ENCODE measurements at regions not wholly inside any gene's neighbourhood (a gene's known extent, or its start where the extent isn't known, plus 50 kb on each side); places are given as distances from the start of the nearest gene placed in this dataset.
"Not testable (repeated sequence)": the region's sequence is repeated elsewhere in the genome, so short reads cannot be mapped to it uniquely, and the experiment has no call there.

GRCh38 chr3:177249203-177249602 is 51.9 kb upstream of the TBL1XR1 start:
- no peak for DNase-seq (ENCODE audit: low spot score)

GRCh38 chr3:177250151-177250550 is 52.9 kb upstream of the TBL1XR1 start:
- DNase-seq (ENCODE audit: low spot score) = no peak

GRCh38 chr3:177251755-177252154 is 54.5 kb upstream of the TBL1XR1 start:
- no peak for DNase-seq (ENCODE audit: low spot score)

- DNase-seq (ENCODE audit: low spot score) = no peak
These were observed 59.7 kb upstream of the TBL1XR1 start for GRCh38 chr3:177257006-177257405.

DNA sequence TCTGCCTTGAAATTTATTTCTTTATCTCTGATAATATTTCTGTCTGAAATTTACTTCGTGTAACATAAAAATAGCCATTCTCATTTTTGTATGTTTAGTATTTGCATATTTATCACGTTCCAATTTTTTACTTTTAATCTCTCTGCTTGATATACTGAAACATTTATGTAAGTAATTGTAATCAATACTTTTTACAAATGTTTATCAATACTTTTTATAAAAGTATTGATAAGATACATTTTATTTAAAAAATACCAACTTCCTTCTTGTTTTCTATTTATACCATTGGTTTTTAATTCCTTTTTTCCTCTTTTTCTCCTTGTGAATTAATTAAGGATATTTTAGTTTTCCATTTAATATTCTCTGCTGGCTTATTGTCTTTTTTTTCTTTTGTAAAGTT is 60.3 kb upstream of the TBL1XR1 start:
- DNase-seq (ENCODE audit: low spot score) = no peak

GRCh38 chr3:177262396-177262795 is 65.1 kb upstream of the TBL1XR1 start:
- no peak for DNase-seq (ENCODE audit: low spot score)

- no peak for DNase-seq (ENCODE audit: low spot score)
These were observed 66.5 kb upstream of the TBL1XR1 start for GRCh38 chr3:177263615-177264368.

- DNase-seq (ENCODE audit: low spot score) = not testable (repeated sequence)
These were observed 74.7 kb upstream of the TBL1XR1 start for GRCh38 chr3:177271811-177272501.

GRCh38 chr3:177278016-177278415 is 80.7 kb upstream of the TBL1XR1 start:
- no peak for DNase-seq (ENCODE audit: low spot score)

- DNase-seq (ENCODE audit: low spot score) = no peak
These were observed 82.0 kb upstream of the TBL1XR1 start for GRCh38 chr3:177279118-177279815.

GRCh38 chr3:177281292-177282118 is 84.2 kb upstream of the TBL1XR1 start:
- DNase-seq (ENCODE audit: low spot score) = peak; percentile 22

- peak; percentile 51 for DNase-seq (ENCODE audit: low spot score)
These were observed 84.9 kb upstream of the TBL1XR1 start for GRCh38 chr3:177282119-177282655.

- DNase-seq (ENCODE audit: low spot score) = no peak
These were observed 86.7 kb upstream of the TBL1XR1 start for GRCh38 chr3:177283983-177284382.

- no peak for DNase-seq (ENCODE audit: low spot score)
These were observed 87.2 kb upstream of the TBL1XR1 start for GRCh38 chr3:177284383-177284881.

DNA sequence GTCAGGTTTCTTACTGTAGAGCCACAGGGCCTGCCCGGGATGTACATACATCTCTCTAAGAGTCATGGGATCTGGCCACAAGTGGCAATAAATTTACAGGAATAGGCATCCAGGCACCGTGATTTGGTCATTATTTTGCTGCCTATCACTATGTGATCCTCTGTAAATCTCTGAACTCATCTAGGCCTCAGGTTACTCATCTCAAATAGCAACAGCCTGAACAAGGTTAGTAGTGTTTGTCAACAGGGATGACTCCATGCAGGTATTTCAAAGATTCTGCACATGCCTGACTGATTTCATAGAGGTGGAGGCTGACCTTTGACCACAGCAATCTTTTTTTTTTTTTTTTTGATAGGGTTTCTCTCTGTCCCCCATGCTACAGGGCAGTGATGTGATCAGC is 88.8 kb upstream of the TBL1XR1 start:
- no peak for DNase-seq (ENCODE audit: low spot score)

GRCh38 chr3:177287231-177287630 is 89.9 kb upstream of the TBL1XR1 start:
- no peak for DNase-seq (ENCODE audit: low spot score)

DNA sequence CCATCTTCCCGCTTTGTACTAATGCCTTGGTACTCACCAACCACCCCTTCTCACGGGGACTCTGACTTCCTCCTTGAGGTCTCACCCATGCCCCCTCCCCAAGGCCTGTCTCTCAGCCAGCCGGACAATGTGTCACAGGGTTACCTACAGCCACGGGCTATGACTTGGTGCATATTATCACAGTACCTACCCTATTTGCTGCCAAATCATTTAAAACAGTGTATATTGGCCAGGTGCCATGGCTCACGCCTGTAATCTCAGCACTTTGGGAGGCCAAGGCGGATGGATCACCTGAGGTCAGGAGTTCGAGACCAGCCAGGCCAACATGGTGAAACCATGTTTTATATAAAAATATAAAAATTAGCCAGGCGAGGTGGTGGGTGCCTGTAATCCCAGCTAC is 93.4 kb upstream of the TBL1XR1 start:
- DNase-seq (ENCODE audit: low spot score) = no peak

DNA sequence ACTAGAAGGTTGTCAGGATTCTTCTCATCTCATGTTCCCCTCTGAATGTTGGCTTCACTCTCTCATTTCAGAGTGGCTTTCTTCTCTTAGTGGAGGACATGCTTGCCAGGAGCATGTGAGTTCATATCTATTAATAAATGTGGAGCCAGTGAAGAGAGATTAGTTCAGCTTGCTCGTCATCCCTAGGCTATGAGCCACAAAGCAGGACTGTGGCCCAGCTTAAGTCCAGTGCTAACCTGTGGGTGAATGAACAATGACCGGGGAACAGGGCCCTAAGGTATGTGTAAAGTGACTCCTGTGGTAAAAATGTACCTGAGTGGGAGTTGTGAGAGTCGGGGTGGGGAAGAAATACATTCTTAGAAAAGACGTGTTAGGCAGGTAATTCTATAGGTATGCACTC is 96.9 kb upstream of the TBL1XR1 start:
- peak; percentile 61 for DNase-seq (ENCODE audit: low spot score)

GRCh38 chr3:177295116-177295515 is 97.8 kb upstream of the TBL1XR1 start:
- DNase-seq (ENCODE audit: low spot score) = no peak

GRCh38 chr3:177299250-177299649 is 102.0 kb upstream of the TBL1XR1 start:
- DNase-seq (ENCODE audit: low spot score) = no peak

GRCh38 chr3:177300039-177300833 is 103.0 kb upstream of the TBL1XR1 start:
- DNase-seq (ENCODE audit: low spot score) = no peak

Measured in cerebellar cortex (tissue), 1 donor.